ENCODE measurements at regions not wholly inside any gene's neighbourhood (a gene's known extent, or its start where the extent isn't known, plus 50 kb on each side); places are given as distances from the start of the nearest gene placed in this dataset.

DNA sequence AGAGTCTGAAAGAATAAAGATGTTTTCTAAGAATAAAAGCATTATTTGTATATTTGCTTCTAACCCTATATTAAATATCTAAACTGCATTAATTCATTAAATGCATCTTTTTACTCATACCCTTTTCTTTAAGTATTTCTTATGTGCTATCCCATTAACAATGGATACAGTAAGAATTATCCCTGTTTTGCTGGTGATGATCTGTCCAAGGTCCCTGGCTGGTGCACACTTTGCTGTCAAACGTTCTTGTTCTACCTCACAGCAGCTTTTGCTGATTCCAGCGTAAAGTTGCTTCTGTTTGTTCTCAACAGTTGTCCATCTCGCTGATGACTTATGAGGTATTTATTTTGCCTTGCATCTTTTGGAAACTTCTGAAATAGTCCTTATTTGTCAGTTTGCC, 504.0 kb downstream of the PLCL1 start (continued):
- no peak for TF ChIP-seq RBAK (tag by site-specific recombination; IDR thresholded peaks at IDR 0.05)
- TF ChIP-seq SP7 (tag by site-specific recombination; IDR thresholded peaks at IDR 0.05): no peak

- no peak overlapping the region for H3K27ac ChIP-seq (ENCODE audit: extremely low read depth, low read depth, low read length)
- ChIA-PET POLR2A (no interaction called here), CTCF (no interaction called here)
- TF ChIP-seq ZNF202 (tag by site-specific recombination; IDR thresholded peaks at IDR 0.05; ENCODE audit: borderline replicate concordance) (no peak), ZFP37 (tag by site-specific recombination; IDR thresholded peaks at IDR 0.05) (no peak), ZBTB17 (tag by site-specific recombination; IDR thresholded peaks at IDR 0.05) (no peak), ZNF146 (tag by site-specific recombination; IDR thresholded peaks at IDR 0.05) (no peak), ZNF707 (tag by site-specific recombination; IDR thresholded peaks at IDR 0.05) (no peak), BCL11B (tag by site-specific recombination; IDR thresholded peaks at IDR 0.05; ENCODE audit: low read depth) (no peak), ZNF16 (tag by site-specific recombination; IDR thresholded peaks at IDR 0.05; ENCODE audit: low read depth) (no peak), ZNF433 (tag by site-specific recombination; IDR thresholded peaks at IDR 0.05; ENCODE audit: low read depth) (no peak), GLIS2 (tag by site-specific recombination; IDR thresholded peaks at IDR 0.05) (no peak), ZNF843 (tag by site-specific recombination; IDR thresholded peaks at IDR 0.05) (no peak), ZNF223 (tag by site-specific recombination; IDR thresholded peaks at IDR 0.05) (no peak), ZNF184 (tag by site-specific recombination; IDR thresholded peaks at IDR 0.05) (no peak), ZNF138 (tag by site-specific recombination; IDR thresholded peaks at IDR 0.05; ENCODE audit: borderline replicate concordance) (no peak), ZNF335 (tag by site-specific recombination; conservative IDR thresholded peaks at IDR 0.05) (no peak)
- TF ChIP-seq, protein P1, sequence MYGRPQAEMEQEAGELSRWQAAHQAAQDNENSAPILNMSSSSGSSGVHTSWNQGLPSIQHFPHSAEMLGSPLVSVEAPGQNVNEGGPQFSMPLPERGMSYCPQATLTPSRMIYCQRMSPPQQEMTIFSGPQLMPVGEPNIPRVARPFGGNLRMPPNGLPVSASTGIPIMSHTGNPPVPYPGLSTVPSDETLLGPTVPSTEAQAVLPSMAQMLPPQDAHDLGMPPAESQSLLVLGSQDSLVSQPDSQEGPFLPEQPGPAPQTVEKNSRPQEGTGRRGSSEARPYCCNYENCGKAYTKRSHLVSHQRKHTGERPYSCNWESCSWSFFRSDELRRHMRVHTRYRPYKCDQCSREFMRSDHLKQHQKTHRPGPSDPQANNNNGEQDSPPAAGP (tag by site-specific recombination; IDR thresholded peaks at IDR 0.05): no peak
- no peak overlapping the region for H3K4me3 ChIP-seq (ENCODE audit: low read depth, low read length)
- H3K36me3 ChIP-seq (ENCODE audit: control insufficient read depth in 2 of 2, insufficient read depth in 1 of 2, low read length in 2 of 2): no peaks in the 10 kb centered on the region
- no peaks in the 10 kb centered on the region for H3K9me3 ChIP-seq (ENCODE audit: control insufficient read depth, insufficient read depth, low read depth, low read length)
- H3K4me1 ChIP-seq (ENCODE audit: control insufficient read depth, insufficient read depth, low read length): peaks cover 4% of the 10 kb centered on the region; the same call in 1 of the 2 replicates
Measured at GRCh38 chr2:198307093-198307492, 502.7 kb downstream of the PLCL1 start.

DNA sequence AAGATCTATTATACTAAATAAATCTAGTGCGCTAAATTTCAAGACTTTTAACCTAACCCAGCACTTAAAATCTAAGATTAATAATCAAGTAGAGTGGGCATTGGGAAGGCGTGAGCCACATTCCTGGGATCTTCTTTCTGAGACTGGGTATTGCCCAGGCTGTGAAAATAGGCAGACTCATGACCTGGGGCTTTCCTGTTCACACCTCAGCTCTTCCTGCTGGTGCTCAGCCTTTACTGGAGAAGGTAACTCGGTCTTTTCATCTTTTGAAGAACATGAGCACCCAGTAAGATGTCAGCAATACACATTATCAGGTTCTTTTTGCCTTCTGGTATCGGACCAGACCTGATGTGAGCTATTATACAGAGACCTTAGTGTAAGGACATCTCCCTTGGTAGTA, 500.5 kb downstream of the PLCL1 start:
- no peaks in the 10 kb centered on the region for H3K36me3 ChIP-seq (ENCODE audit: control insufficient read depth in 2 of 2, insufficient read depth in 1 of 2, low read length in 2 of 2)
- H3K4me1 ChIP-seq (ENCODE audit: control insufficient read depth, insufficient read depth, low read length): peaks cover 4% of the 10 kb centered on the region; the same call in 1 of the 2 replicates
- ChIA-PET POLR2A (no interaction called here), CTCF (interaction anchor here (0.5 to 1.3 kb wide), 3 partner anchors 8 to 380 kb away, joined by 3 to 5 read pairs (median 5); no protein-coding TSS in a partner anchor)
- TF ChIP-seq TCF7L2 (IDR thresholded peaks at IDR 0.05; ENCODE audit: borderline replicate concordance, low read depth, low read length) (0 out of 2 replicates have a peak, but pooled peaks have one; percentile 9), ZNF747 (tag by site-specific recombination; IDR thresholded peaks at IDR 0.05) (no peak), ZNF707 (tag by site-specific recombination; IDR thresholded peaks at IDR 0.05) (no peak), CTCF (tag by site-specific recombination; IDR thresholded peaks at IDR 0.05) (no peak)
- TF ChIP-seq, protein P2, sequence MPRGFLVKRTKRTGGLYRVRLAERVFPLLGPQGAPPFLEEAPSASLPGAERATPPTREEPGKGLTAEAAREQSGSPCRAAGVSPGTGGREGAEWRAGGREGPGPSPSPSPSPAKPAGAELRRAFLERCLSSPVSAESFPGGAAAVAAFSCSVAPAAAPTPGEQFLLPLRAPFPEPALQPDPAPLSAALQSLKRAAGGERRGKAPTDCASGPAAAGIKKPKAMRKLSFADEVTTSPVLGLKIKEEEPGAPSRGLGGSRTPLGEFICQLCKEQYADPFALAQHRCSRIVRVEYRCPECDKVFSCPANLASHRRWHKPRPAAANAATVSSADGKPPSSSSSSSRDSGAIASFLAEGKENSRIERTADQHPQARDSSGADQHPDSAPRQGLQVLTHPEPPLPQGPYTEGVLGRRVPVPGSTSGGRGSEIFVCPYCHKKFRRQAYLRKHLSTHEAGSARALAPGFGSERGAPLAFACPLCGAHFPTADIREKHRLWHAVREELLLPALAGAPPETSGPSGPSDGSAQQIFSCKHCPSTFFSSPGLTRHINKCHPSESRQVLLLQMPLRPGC (tag by site-specific recombination; IDR thresholded peaks at IDR 0.05): no peak
- no peak overlapping the region for H3K27ac ChIP-seq (ENCODE audit: extremely low read depth, low read depth, low read length)
- H3K4me3 ChIP-seq (ENCODE audit: low read depth, low read length): no peak overlapping the region
- no peaks in the 10 kb centered on the region for H3K9me3 ChIP-seq (ENCODE audit: control insufficient read depth, insufficient read depth, low read depth, low read length)
